ENCODE measurements at regions not wholly inside any gene's neighbourhood (a gene's known extent, or its start where the extent isn't known, plus 50 kb on each side); places are given as distances from the start of the nearest gene placed in this dataset.
"Not testable (repeated sequence)": the region's sequence is repeated elsewhere in the genome, so short reads cannot be mapped to it uniquely, and the experiment has no call there.

GRCh38 chr10:53071505-53072125 is 299.0 kb upstream of the MBL2 start:
- H3K4me1 ChIP-seq (ENCODE audit: control insufficient read depth, insufficient read depth, low read length, unreplicated experiment): no peaks in the 10 kb centered on the region
- H3K27ac ChIP-seq (ENCODE audit: low read depth, low read length): no peak overlapping the region
- H3K4me3 ChIP-seq (ENCODE audit: low read depth, low read length): no peak overlapping the region
- no peaks in the 10 kb centered on the region for H3K79me2 ChIP-seq (ENCODE audit: control insufficient read depth, insufficient read depth, low read length, unreplicated experiment)
- H3K27me3 ChIP-seq (ENCODE audit: insufficient read depth, low read length): no peaks in the 10 kb centered on the region
- H3K36me3 ChIP-seq (ENCODE audit: insufficient read depth, low read length): no peaks in the 10 kb centered on the region
- H2AFZ ChIP-seq (ENCODE audit: low read length, unreplicated experiment): no peak overlapping the region

DNA sequence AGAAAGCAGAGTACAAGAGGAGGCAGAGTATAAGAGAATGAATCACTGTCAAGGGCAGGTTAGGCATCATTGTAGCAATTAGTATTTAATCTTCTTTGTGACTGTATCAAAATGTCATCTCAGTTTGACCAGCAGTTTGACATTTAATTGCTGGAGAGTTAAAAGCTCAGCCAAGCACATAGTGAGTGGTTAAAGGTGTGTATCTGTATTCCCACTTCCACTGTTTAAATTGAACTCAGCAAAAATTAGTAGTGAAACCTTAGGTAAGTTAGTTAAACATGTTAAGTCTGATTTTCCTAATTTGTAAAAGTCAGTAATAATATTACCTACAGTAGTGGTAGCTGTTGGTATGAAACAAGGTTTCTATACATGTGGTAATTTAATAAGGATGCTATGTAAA is 296.4 kb upstream of the MBL2 start:
- no peaks in the 10 kb centered on the region for H3K36me3 ChIP-seq (ENCODE audit: insufficient read depth, low read length)
- H3K4me1 ChIP-seq (ENCODE audit: control insufficient read depth, insufficient read depth, low read length, unreplicated experiment): no peaks in the 10 kb centered on the region
- H3K79me2 ChIP-seq (ENCODE audit: control insufficient read depth, insufficient read depth, low read length, unreplicated experiment): no peaks in the 10 kb centered on the region
- H3K27me3 ChIP-seq (ENCODE audit: insufficient read depth, low read length): no peaks in the 10 kb centered on the region
- no peak overlapping the region for H3K27ac ChIP-seq (ENCODE audit: low read depth, low read length)
- no peak overlapping the region for H2AFZ ChIP-seq (ENCODE audit: low read length, unreplicated experiment)
- H3K4me3 ChIP-seq (ENCODE audit: low read depth, low read length): no peak overlapping the region

- Histone ChIP-seq H3K36me3 (ENCODE audit: insufficient read depth, low read length) (no peaks in the 10 kb centered on the region), H3K4me1 (ENCODE audit: control insufficient read depth, insufficient read depth, low read length, unreplicated experiment) (no peaks in the 10 kb centered on the region), H3K27ac (ENCODE audit: low read depth, low read length) (no peak overlapping the region), H2AFZ (ENCODE audit: low read length, unreplicated experiment) (no peak overlapping the region), H3K79me2 (ENCODE audit: control insufficient read depth, insufficient read depth, low read length, unreplicated experiment) (no peaks in the 10 kb centered on the region), H3K4me3 (ENCODE audit: low read depth, low read length) (no peak overlapping the region), H3K27me3 (ENCODE audit: insufficient read depth, low read length) (no peaks in the 10 kb centered on the region)
Observed at GRCh38 chr10:53064614-53065013, 292.0 kb upstream of the MBL2 start.

- Histone ChIP-seq H3K36me3 (ENCODE audit: insufficient read depth, low read length) (no peaks in the 10 kb centered on the region), H3K27ac (ENCODE audit: low read depth, low read length) (no peak overlapping the region), H3K79me2 (ENCODE audit: control insufficient read depth, insufficient read depth, low read length, unreplicated experiment) (no peaks in the 10 kb centered on the region)
Observed at GRCh38 chr10:53063805-53064204, 291.2 kb upstream of the MBL2 start.

DNA sequence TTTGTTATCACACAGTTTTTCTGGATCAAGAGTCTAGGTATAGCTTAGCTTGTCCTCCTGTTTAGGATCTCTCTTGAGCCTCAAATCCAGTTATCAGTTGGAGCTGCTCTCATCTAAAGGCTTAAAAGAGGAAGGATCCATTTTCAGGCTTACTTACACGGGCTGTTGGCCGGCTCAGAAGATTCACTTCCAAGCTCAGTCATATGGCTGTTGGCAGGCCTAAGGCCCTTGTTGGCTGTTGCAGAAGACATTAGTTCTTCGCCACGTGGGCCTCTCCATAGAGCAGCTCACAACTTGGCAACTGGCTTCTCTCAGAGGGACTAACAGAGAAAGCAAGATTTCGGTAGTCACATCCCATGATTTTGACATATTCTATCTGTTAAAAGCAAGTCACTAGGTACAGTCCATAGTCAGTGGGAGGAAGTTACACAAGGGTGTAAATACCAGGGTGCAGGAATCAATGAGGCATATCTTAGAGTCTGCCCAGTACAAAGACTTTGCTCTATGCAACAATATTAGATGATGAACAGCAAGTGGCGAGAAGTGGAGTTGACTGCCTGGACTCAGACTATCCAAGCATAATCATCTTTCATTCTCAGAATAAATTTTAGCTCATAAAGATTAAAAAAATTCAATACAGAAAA is 280.1 kb upstream of the MBL2 start:
- Histone ChIP-seq H3K27me3 (ENCODE audit: insufficient read depth, low read length) (no peaks in the 10 kb centered on the region), H3K79me2 (ENCODE audit: control insufficient read depth, insufficient read depth, low read length, unreplicated experiment) (no peaks in the 10 kb centered on the region), H3K4me3 (ENCODE audit: low read depth, low read length) (no peak overlapping the region), H3K4me1 (ENCODE audit: control insufficient read depth, insufficient read depth, low read length, unreplicated experiment) (no peaks in the 10 kb centered on the region), H2AFZ (ENCODE audit: low read length, unreplicated experiment) (no peak overlapping the region), H3K27ac (ENCODE audit: low read depth, low read length) (no peak overlapping the region), H3K36me3 (ENCODE audit: insufficient read depth, low read length) (no peaks in the 10 kb centered on the region)

More at GRCh38 chr10:53063805-53064204, 291.2 kb upstream of the MBL2 start:
- Histone ChIP-seq H3K4me3 (ENCODE audit: low read depth, low read length) (no peak overlapping the region), H3K4me1 (ENCODE audit: control insufficient read depth, insufficient read depth, low read length, unreplicated experiment) (no peaks in the 10 kb centered on the region), H3K27me3 (ENCODE audit: insufficient read depth, low read length) (no peaks in the 10 kb centered on the region), H2AFZ (ENCODE audit: low read length, unreplicated experiment) (no peak overlapping the region)

- Histone ChIP-seq H3K4me1 (ENCODE audit: control insufficient read depth, insufficient read depth, low read length, unreplicated experiment) (no peaks in the 10 kb centered on the region), H3K36me3 (ENCODE audit: insufficient read depth, low read length) (no peaks in the 10 kb centered on the region), H2AFZ (ENCODE audit: low read length, unreplicated experiment) (no peak overlapping the region), H3K4me3 (ENCODE audit: low read depth, low read length) (no peak overlapping the region), H3K27me3 (ENCODE audit: insufficient read depth, low read length) (no peaks in the 10 kb centered on the region), H3K79me2 (ENCODE audit: control insufficient read depth, insufficient read depth, low read length, unreplicated experiment) (no peaks in the 10 kb centered on the region), H3K27ac (ENCODE audit: low read depth, low read length) (no peak overlapping the region)
Observed at GRCh38 chr10:53045315-53045714, 272.7 kb upstream of the MBL2 start.

GRCh38 chr10:53035823-53036222 is 263.2 kb upstream of the MBL2 start:
- not testable (repeated sequence) for H3K27ac ChIP-seq (ENCODE audit: low read depth, low read length); H2AFZ ChIP-seq (ENCODE audit: low read length, unreplicated experiment); H3K4me3 ChIP-seq (ENCODE audit: low read depth, low read length); H3K79me2 ChIP-seq (ENCODE audit: control insufficient read depth, insufficient read depth, low read length, unreplicated experiment); H3K4me1 ChIP-seq (ENCODE audit: control insufficient read depth, insufficient read depth, low read length, unreplicated experiment); H3K36me3 ChIP-seq (ENCODE audit: insufficient read depth, low read length); H3K27me3 ChIP-seq (ENCODE audit: insufficient read depth, low read length)

DNA sequence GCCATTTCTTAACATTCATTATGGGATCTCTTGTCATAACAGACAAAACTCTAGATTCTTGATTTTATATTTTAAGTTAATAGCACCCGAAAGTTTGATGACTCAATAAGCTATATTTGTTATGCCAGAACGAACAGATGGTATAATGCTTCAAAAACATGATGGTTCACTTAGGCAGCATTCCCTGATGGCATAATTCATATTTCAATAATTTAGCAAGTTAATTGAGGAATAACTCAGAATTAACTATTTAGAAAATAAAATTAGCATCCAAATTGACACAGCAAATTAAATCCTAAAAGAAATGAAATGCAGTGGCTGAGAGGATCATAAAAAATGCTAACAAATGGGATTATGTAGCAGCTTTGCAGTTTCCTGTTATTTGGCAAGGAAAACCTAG is 260.8 kb upstream of the MBL2 start:
- no peaks in the 10 kb centered on the region for H3K27me3 ChIP-seq (ENCODE audit: insufficient read depth, low read length)
- no peak overlapping the region for H3K27ac ChIP-seq (ENCODE audit: low read depth, low read length)
- no peaks in the 10 kb centered on the region for H3K79me2 ChIP-seq (ENCODE audit: control insufficient read depth, insufficient read depth, low read length, unreplicated experiment)
- H3K4me3 ChIP-seq (ENCODE audit: low read depth, low read length): no peak overlapping the region
- H3K4me1 ChIP-seq (ENCODE audit: control insufficient read depth, insufficient read depth, low read length, unreplicated experiment): no peaks in the 10 kb centered on the region
- no peak overlapping the region for H2AFZ ChIP-seq (ENCODE audit: low read length, unreplicated experiment)
- H3K36me3 ChIP-seq (ENCODE audit: insufficient read depth, low read length): no peaks in the 10 kb centered on the region

GRCh38 chr10:53029872-53030849 is 257.6 kb upstream of the MBL2 start:
- not testable (repeated sequence) for H3K79me2 ChIP-seq (ENCODE audit: control insufficient read depth, insufficient read depth, low read length, unreplicated experiment); H3K27ac ChIP-seq (ENCODE audit: low read depth, low read length); H3K4me3 ChIP-seq (ENCODE audit: low read depth, low read length); H2AFZ ChIP-seq (ENCODE audit: low read length, unreplicated experiment); H3K36me3 ChIP-seq (ENCODE audit: insufficient read depth, low read length); H3K4me1 ChIP-seq (ENCODE audit: control insufficient read depth, insufficient read depth, low read length, unreplicated experiment); H3K27me3 ChIP-seq (ENCODE audit: insufficient read depth, low read length)

GRCh38 chr10:53029449-53029848 is 256.9 kb upstream of the MBL2 start:
- Histone ChIP-seq H3K4me1 (ENCODE audit: control insufficient read depth, insufficient read depth, low read length, unreplicated experiment) (no peaks in the 10 kb centered on the region), H3K36me3 (ENCODE audit: insufficient read depth, low read length) (no peaks in the 10 kb centered on the region), H3K79me2 (ENCODE audit: control insufficient read depth, insufficient read depth, low read length, unreplicated experiment) (no peaks in the 10 kb centered on the region), H3K27ac (ENCODE audit: low read depth, low read length) (no peak overlapping the region), H3K27me3 (ENCODE audit: insufficient read depth, low read length) (no peaks in the 10 kb centered on the region), H3K4me3 (ENCODE audit: low read depth, low read length) (no peak overlapping the region), H2AFZ (ENCODE audit: low read length, unreplicated experiment) (no peak overlapping the region)

Measured in ACC112 (cell line).